Thymus (tissue), 11 donors: ENCODE measurements at regions not wholly inside any gene's neighbourhood (a gene's known extent, or its start where the extent isn't known, plus 50 kb on each side); places are given as distances from the start of the nearest gene placed in this dataset.
A peak's percentile ranks its signal among the peaks of the same experiment; 100 is the strongest.
"Not testable (repeated sequence)": the region's sequence is repeated elsewhere in the genome, so short reads cannot be mapped to it uniquely, and the experiment has no call there.

ENCODE experiments used
- DNase-seq, 9 donors: peaks; one replicate each; pipeline ENCODE4 v3.0.0-alpha.2; 2013; ENCODE audit warnings: low spot score in 9 of 9, low read depth in 6 of 9, missing footprints in 1 of 9
- H3K27ac ChIP-seq, 2 donors: one replicate each; pipeline ENCODE4 v1.5.1; 2013; ENCODE audit warnings: control low read depth in 1 of 2, low read depth in 1 of 2, low read length in 1 of 2, mild to moderate bottlenecking in 1 of 2, moderate library complexity in 1 of 2
- H3K27me3 ChIP-seq, 2 donors: one replicate each; pipeline ENCODE4 v1.5.1; 2013; ENCODE audit warnings: low read length in 1 of 2; ENCODE audit not compliant: control insufficient read depth in 2 of 2, insufficient read depth in 1 of 2
- H3K36me3 ChIP-seq, 2 donors: one replicate each; pipeline ENCODE4 v1.5.1; 2013; ENCODE audit warnings: low read length in 1 of 2, mild to moderate bottlenecking in 1 of 2, moderate library complexity in 1 of 2; ENCODE audit not compliant: control insufficient read depth in 2 of 2, insufficient read depth in 2 of 2
- H3K4me1 ChIP-seq, 2 donors: one replicate each; pipeline ENCODE4 v1.5.1; 2013; ENCODE audit warnings: low read length in 2 of 2; ENCODE audit not compliant: control insufficient read depth in 2 of 2, insufficient read depth in 2 of 2
- H3K4me3 ChIP-seq, 2 donors: one replicate each; pipeline ENCODE4 v1.5.1; 2013; ENCODE audit warnings: low read length in 2 of 2, control low read depth in 1 of 2, mild to moderate bottlenecking in 1 of 2
- H3K9me3 ChIP-seq, 2 donors: one replicate each; pipeline ENCODE4 v1.5.1; 2013; ENCODE audit warnings: low read length in 1 of 2, mild to moderate bottlenecking in 1 of 2; ENCODE audit not compliant: control insufficient read depth in 2 of 2, insufficient read depth in 1 of 2
- WGBS: extraction: QIAGEN DNeasy Blood & Tissue Kit; methylation state at CpG from one replicate; pipeline ENCODE4 v1.1.7; 2013; 5-methylcytosine and 5-hydroxymethylcytosine counted together
- donor health status: healthy.

DNA sequence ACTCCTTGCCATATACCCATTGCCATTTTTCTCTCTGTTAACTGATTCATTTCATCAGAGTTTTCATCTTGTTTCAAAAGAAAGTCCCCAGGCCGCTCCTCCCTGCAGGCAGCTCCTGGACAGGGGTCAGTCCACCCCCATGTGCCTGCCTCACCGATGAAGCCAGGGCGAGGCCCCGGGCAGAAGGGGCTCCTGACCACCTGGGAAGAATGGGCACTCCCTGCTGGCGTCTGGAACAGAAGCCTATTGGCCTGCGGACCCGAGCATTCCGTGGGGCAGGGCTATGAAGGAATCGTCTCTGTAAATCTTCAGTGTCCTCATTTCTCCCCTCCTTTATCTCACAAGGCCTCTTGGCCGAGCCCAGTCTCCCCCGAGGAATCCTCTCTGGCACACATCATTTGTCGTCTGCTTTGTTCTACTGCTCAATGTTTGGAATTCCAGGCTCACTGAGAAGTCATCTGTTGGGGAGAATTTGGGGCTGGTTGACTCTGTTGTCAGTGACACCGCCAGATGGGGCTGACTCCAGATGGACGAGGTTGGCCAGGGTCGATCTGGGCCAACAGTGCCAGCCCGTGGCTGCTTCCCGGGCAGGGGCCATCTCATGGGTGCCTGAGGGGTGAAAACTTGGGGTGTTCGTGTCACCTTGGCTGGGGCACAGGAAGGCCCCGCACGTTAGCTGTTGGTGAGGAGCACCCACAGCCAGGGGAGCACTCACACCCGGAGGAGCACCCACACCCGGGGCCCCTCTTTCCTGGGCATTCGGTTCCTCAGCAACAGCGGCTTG is 183.9 kb downstream of the BANP start:
- 82% methylated on average over 24 of the region's 24 CpGs for WGBS
- H3K36me3 ChIP-seq, H3K9me3 ChIP-seq, H3K4me3 ChIP-seq, H3K27ac ChIP-seq, H3K4me1 ChIP-seq, H3K27me3 ChIP-seq, DNase-seq: not testable (repeated sequence)

DNA sequence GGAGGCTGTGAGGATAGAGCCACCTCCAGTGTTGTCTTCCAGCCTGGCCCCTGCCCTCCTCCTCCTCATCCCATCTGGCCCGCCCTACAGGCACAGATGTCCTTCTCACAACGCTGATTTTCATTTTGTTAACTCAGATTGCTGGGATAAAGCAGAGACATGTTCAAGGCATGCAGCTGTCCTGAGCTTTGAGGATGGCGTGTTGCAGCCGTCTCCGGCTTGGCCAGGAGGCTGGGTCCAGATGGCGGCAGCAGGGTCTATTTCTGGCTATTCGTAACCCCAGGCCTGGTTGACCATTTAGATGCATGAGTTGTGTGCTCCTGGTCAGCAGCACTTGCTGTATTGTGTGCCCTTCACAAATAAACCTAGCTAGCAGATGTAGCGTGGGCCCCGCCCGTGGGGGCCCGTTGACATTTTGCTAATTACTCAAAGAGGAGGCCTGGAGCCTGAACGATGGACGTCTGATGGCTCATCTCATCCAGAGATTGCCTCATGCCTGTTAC is 185.0 kb downstream of the BANP start:
- H3K4me3 ChIP-seq, H3K27me3 ChIP-seq, H3K36me3 ChIP-seq, DNase-seq, H3K27ac ChIP-seq, H3K4me1 ChIP-seq: not testable (repeated sequence)
- peaks cover 2 to 13% of the 10 kb centered on the region in 2 donors for H3K9me3 ChIP-seq
- 96% methylated on average over 13 of the region's 13 CpGs for WGBS

DNA sequence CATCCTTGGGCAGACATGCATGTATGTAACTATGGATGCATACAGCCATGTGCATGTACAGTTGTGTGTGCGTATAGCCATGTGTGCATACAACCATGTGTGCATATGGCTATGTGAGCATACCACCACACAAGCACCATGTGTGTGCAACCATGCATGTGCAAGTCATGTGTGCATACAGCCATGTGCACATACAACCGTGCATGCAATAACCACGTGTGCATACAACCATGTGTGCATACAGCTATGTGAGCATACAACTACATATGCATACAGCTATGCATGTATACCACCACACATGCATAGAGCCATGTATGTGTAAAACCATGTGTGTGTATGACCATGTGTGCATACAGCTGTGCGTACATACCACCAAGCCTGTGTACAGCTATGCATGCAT is 185.7 kb downstream of the BANP start:
- not testable (repeated sequence) for H3K27ac ChIP-seq, H3K36me3 ChIP-seq, H3K4me1 ChIP-seq, DNase-seq, H3K27me3 ChIP-seq, H3K4me3 ChIP-seq
- H3K9me3 ChIP-seq: peaks cover 2 to 13% of the 10 kb centered on the region in 2 donors
- 96% methylated on average over 4 of the region's 4 CpGs for WGBS

DNA sequence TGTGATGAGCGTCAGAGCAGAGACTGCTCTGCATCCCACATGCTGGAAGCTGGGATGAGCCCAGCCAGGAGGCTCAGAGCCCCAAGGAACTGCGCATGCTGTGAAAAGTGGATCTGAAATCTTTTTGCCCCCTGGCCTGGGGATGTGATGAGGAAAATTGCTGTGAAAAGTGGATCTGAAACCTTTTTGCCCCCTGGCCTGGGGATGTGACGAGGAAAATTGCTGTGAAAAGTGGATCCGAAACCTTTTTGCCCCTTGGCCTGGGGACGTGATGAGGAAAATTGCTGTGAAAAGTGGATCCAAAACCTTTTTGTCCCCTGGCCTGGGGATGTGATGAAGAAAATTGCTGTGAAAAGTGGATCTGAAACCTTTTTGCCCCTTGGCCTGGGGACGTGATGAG is 187.9 kb downstream of the BANP start:
- WGBS: 85% methylated on average over 6 of the region's 6 CpGs
- not testable (repeated sequence) for DNase-seq, H3K36me3 ChIP-seq, H3K4me1 ChIP-seq, H3K27me3 ChIP-seq, H3K27ac ChIP-seq, H3K4me3 ChIP-seq
- H3K9me3 ChIP-seq: peaks cover 2 to 13% of the 10 kb centered on the region in 2 donors

DNA sequence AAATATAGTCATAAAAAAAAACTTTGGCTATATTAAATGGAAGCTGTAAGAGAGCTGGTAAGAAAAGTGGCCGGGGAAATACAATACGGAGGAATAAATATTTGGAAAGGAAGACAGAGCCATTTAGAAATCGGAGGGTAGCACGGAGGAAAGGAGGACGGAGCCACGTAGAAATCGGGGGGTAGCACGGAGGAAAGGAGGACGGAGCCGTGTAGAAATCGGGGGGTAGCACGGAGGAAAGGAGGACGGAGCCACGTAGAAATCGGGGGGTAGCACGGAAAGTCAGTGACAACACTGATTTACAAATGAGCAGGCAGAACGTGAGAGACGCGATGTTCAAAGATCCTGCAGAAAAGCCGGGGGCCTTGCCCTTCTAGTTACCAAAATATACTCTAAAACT is 189.0 kb downstream of the BANP start:
- H3K27me3 ChIP-seq, H3K4me1 ChIP-seq, H3K36me3 ChIP-seq, H3K4me3 ChIP-seq, H3K27ac ChIP-seq: not testable (repeated sequence)
- DNase-seq: peak in 1 of 9 donors; percentile 19
- H3K9me3 ChIP-seq: peaks cover 2 to 13% of the 10 kb centered on the region in 2 donors
- 93% methylated on average over 20 of the region's 20 CpGs for WGBS

DNA sequence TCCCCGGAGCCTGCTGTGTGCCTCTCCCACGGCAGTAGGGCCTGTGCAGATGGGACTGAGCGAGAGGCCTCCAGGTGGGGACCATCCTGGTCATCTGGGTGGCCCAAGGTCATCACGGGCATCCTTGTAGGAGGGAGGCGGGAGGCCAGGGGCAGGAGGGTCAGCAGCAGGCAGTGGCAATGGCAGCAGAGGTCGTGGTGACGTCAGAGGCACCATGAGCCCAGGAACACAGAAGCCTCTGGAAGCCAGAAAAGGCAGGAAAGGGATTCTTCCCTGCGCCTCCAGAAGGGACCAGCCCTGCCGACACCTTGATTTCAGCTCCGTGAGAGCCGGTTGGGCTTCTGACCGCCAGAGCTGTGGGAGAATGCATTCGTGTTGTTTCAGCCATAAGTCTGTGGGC is 190.3 kb downstream of the BANP start:
- 87% methylated on average over 13 of the region's 13 CpGs for WGBS
- H3K27me3 ChIP-seq: peaks cover 0 to 3% of the 10 kb centered on the region in 2 donors

DNA sequence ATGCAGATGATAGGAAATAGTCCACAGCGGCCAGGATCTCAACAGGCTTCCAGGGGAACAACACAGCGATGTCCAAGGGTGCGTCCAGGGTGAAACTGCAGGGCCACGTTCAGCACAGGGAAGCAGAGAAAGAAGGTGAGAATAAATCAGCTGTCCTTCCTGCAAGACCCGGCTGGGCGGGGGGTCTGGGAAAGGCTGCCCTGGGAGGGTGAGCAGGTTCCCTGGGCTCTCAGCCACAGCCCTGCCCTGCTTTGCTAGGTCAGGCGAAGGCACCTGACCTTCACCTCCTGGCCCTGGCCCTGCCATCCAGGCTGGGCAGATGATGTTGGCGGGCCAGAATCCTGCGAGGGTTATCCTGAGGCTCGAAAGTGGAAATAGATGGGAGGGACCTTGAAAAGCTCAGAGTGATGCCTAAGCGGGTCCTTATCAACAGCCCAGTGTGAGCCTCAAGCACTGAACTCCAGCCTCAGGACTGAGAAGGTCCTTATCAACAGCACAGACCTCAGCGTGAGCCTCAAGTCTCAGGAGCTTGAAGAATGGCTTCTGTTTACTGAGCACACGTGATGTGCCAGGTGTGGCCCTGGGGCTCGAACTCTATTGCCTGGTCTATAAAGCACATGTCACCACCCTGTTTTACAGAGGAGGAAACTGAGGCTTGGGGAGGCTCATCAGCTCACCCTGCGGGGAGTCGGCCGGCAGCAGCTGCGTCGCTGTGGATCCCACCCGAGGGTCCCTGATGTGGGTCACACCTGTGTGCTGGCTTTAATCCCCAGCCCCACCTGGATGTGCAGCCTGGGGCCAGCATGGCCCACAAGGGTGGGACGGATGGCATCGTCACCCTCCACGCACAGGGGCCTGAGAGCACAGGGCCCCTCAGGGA is 191.1 kb downstream of the BANP start:
- not testable (repeated sequence) for DNase-seq, H3K4me3 ChIP-seq, H3K27ac ChIP-seq, H3K36me3 ChIP-seq, H3K27me3 ChIP-seq, H3K4me1 ChIP-seq
- WGBS: 95% methylated on average over 23 of the region's 23 CpGs
- H3K9me3 ChIP-seq: peaks cover 2 to 13% of the 10 kb centered on the region in 2 donors

More for the DNA sequence above, 190.3 kb downstream of the BANP start:
- Histone ChIP-seq H3K27ac (no peak overlapping the region), H3K4me3 (no peak overlapping the region), H3K9me3 (peaks cover 2 to 13% of the 10 kb centered on the region in 2 donors), H3K4me1 (no peaks in the 10 kb centered on the region), H3K36me3 (no peaks in the 10 kb centered on the region)
- no peak for DNase-seq

DNA sequence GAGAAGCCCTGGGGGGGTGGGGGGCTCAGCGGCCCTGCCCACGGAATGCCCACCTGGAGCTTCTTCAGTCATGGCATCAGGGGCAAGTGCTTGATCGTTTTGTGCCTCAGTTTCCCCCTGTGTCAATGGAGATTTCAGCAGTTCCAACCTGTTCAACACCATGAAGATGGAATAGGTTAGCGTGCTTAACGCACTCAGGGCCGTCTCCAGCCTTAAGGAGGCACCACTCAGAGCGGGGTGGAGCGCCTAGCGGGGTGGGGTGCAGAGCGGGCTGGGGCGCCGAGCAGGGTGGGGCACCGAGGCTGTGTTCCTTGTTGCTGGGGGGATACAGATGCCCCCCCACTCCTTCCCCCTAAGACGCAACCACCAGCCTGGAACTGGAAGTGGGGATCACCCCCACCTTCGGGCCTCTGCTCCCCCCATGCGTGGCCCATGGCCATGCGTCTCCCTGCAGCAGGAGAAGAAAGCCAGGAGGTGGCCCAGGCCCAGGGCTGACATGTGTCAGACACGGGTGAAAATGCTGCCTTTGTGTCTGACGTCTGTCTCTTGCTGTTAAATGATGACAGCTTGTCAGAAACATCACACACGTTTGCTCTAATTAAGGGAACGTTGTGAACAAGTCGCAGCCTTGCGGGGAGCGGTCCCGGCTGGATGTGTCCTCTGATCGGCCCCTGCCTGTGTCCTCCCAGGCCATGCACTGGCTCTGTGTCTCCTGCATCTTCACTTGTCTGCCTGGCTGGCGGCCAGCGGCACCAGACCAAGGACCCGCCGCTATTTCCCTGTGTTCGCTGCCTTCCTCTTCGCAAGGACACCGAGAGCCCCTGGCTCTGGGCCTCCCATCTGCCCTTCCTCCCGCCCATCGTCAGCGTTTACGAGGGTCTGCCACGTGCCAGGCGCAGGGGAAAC is 192.1 kb downstream of the BANP start:
- DNase-seq: not testable (repeated sequence)
- WGBS: 74% methylated on average over 39 of the region's 39 CpGs

More for the DNA sequence above, 192.1 kb downstream of the BANP start:
- H3K4me3 ChIP-seq, H3K4me1 ChIP-seq, H3K27ac ChIP-seq, H3K36me3 ChIP-seq, H3K9me3 ChIP-seq, H3K27me3 ChIP-seq: not testable (repeated sequence)
